ENCODE measurements at regions not wholly inside any gene's neighbourhood (a gene's known extent, or its start where the extent isn't known, plus 50 kb on each side); places are given as distances from the start of the nearest gene placed in this dataset.

- Histone ChIP-seq H3K9me3 (ENCODE audit: control insufficient read depth, insufficient read depth, low read length) (no peaks in the 10 kb centered on the region), H3K79me2 (ENCODE audit: control insufficient read depth, low read length) (no peaks in the 10 kb centered on the region), H3K4me3 (ENCODE audit: low read length) (no peak overlapping the region), H3K36me3 (ENCODE audit: control insufficient read depth, low read length) (no peaks in the 10 kb centered on the region), H3K27ac (ENCODE audit: low read depth, low read length) (no peak overlapping the region), H3K4me2 (ENCODE audit: low read length) (no peak overlapping the region), H3K4me1 (ENCODE audit: control insufficient read depth, low read length) (peaks cover 28% of the 10 kb centered on the region), H3K9me2 (replicated peaks; ENCODE audit: control insufficient read depth, low read length) (no peaks in the 10 kb centered on the region), H4K20me1 (ENCODE audit: control insufficient read depth, insufficient read depth, low read depth, low read length) (no peaks in the 10 kb centered on the region), H3F3A (ENCODE audit: control insufficient read depth, insufficient read depth) (no peaks in the 10 kb centered on the region), H3K27me3 (ENCODE audit: control insufficient read depth, low read length) (peaks cover 34% of the 10 kb centered on the region)
- TF ChIP-seq EZH2phosphoT487 (IDR thresholded peaks at IDR 0.05; ENCODE audit: borderline replicate concordance, low read length), result no peak
- TF ChIP-seq CTCF (IDR thresholded peaks at IDR 0.05; ENCODE audit: low read depth, low read length, poor library complexity, severe bottlenecking), result no peak
These were observed 285.6 kb downstream of the UACA start for GRCh38 chr15:70477750-70478250.

- no peak for TF ChIP-seq EZH2phosphoT487 (IDR thresholded peaks at IDR 0.05; ENCODE audit: borderline replicate concordance, low read length)
- H3K9me3 ChIP-seq (ENCODE audit: control insufficient read depth, insufficient read depth, low read length), result no peaks in the 10 kb centered on the region
- H3K27ac ChIP-seq (ENCODE audit: low read depth, low read length), result no peak overlapping the region
- no peaks in the 10 kb centered on the region for H3K9me2 ChIP-seq (replicated peaks; ENCODE audit: control insufficient read depth, low read length)
- no peaks in the 10 kb centered on the region for H3F3A ChIP-seq (ENCODE audit: control insufficient read depth, insufficient read depth)
- peaks cover 28% of the 10 kb centered on the region for H3K4me1 ChIP-seq (ENCODE audit: control insufficient read depth, low read length)
- no peaks in the 10 kb centered on the region for H3K79me2 ChIP-seq (ENCODE audit: control insufficient read depth, low read length)
- H4K20me1 ChIP-seq (ENCODE audit: control insufficient read depth, insufficient read depth, low read depth, low read length), result no peaks in the 10 kb centered on the region
- peaks cover 31% of the 10 kb centered on the region for H3K27me3 ChIP-seq (ENCODE audit: control insufficient read depth, low read length)
- no peak overlapping the region for H3K4me2 ChIP-seq (ENCODE audit: low read length)
- H3K4me3 ChIP-seq (ENCODE audit: low read length), result no peak overlapping the region
- no peaks in the 10 kb centered on the region for H3K36me3 ChIP-seq (ENCODE audit: control insufficient read depth, low read length)
These were observed 286.9 kb downstream of the UACA start for GRCh38 chr15:70476441-70476840.

- peaks cover 28% of the 10 kb centered on the region for H3K4me1 ChIP-seq (ENCODE audit: control insufficient read depth, low read length)
- peaks cover 31% of the 10 kb centered on the region for H3K27me3 ChIP-seq (ENCODE audit: control insufficient read depth, low read length)
- no peak overlapping the region for H3K27ac ChIP-seq (ENCODE audit: low read depth, low read length)
- no peaks in the 10 kb centered on the region for H3K9me2 ChIP-seq (replicated peaks; ENCODE audit: control insufficient read depth, low read length)
- no peak overlapping the region for H3K4me2 ChIP-seq (ENCODE audit: low read length)
- TF ChIP-seq EZH2phosphoT487 (IDR thresholded peaks at IDR 0.05; ENCODE audit: borderline replicate concordance, low read length), result no peak
- TF ChIP-seq CTCF (IDR thresholded peaks at IDR 0.05; ENCODE audit: low read depth, low read length, poor library complexity, severe bottlenecking), result no peak
- no peaks in the 10 kb centered on the region for H3K9me3 ChIP-seq (ENCODE audit: control insufficient read depth, insufficient read depth, low read length)
- H3K36me3 ChIP-seq (ENCODE audit: control insufficient read depth, low read length), result no peaks in the 10 kb centered on the region
- no peak overlapping the region for H3K4me3 ChIP-seq (ENCODE audit: low read length)
- H3K79me2 ChIP-seq (ENCODE audit: control insufficient read depth, low read length), result no peaks in the 10 kb centered on the region
- no peaks in the 10 kb centered on the region for H3F3A ChIP-seq (ENCODE audit: control insufficient read depth, insufficient read depth)
- H4K20me1 ChIP-seq (ENCODE audit: control insufficient read depth, insufficient read depth, low read depth, low read length), result no peaks in the 10 kb centered on the region
These were observed 287.4 kb downstream of the UACA start for GRCh38 chr15:70475921-70476320.

GRCh38 chr15:70475407-70475781 lies 288.0 kb downstream of the UACA start:
- Histone ChIP-seq H3F3A (ENCODE audit: control insufficient read depth, insufficient read depth) (no peaks in the 10 kb centered on the region), H3K36me3 (ENCODE audit: control insufficient read depth, low read length) (no peaks in the 10 kb centered on the region), H3K4me2 (ENCODE audit: low read length) (no peak overlapping the region), H3K27me3 (ENCODE audit: control insufficient read depth, low read length) (peaks cover 31% of the 10 kb centered on the region), H3K9me2 (replicated peaks; ENCODE audit: control insufficient read depth, low read length) (no peaks in the 10 kb centered on the region), H3K4me1 (ENCODE audit: control insufficient read depth, low read length) (peaks cover 28% of the 10 kb centered on the region), H3K4me3 (ENCODE audit: low read length) (no peak overlapping the region), H3K9me3 (ENCODE audit: control insufficient read depth, insufficient read depth, low read length) (no peaks in the 10 kb centered on the region), H3K27ac (ENCODE audit: low read depth, low read length) (no peak overlapping the region), H3K79me2 (ENCODE audit: control insufficient read depth, low read length) (no peaks in the 10 kb centered on the region), H4K20me1 (ENCODE audit: control insufficient read depth, insufficient read depth, low read depth, low read length) (no peaks in the 10 kb centered on the region)
- TF ChIP-seq CTCF (IDR thresholded peaks at IDR 0.05; ENCODE audit: low read depth, low read length, poor library complexity, severe bottlenecking) (no peak), EZH2phosphoT487 (IDR thresholded peaks at IDR 0.05; ENCODE audit: borderline replicate concordance, low read length) (no peak)
